ENCODE measurements at regions not wholly inside any gene's neighbourhood (a gene's known extent, or its start where the extent isn't known, plus 50 kb on each side); places are given as distances from the start of the nearest gene placed in this dataset.

GRCh38 chr11:13160806-13161205 is 116.8 kb upstream of the BMAL1 start:
- Histone ChIP-seq H3K27ac (replicated peaks) (no peak overlapping the region), H3K27me3 (ENCODE audit: insufficient read depth, poor library complexity, severe bottlenecking) (no peaks in the 10 kb centered on the region), H3K4me3 (replicated peaks; ENCODE audit: insufficient read depth, low read length) (no peak overlapping the region)
- no peak for DNase-seq (ENCODE audit: low read depth in 1 of 2, low spot score in 1 of 2)
- no peak for TF ChIP-seq POLR2AphosphoS5 (IDR thresholded peaks at IDR 0.05; ENCODE audit: low read depth)
- TF ChIP-seq CTCF (IDR thresholded peaks at IDR 0.05; ENCODE audit: insufficient read depth, low read length), result no peak

- Histone ChIP-seq H3K27ac (replicated peaks) (no peak overlapping the region), H3K27me3 (ENCODE audit: insufficient read depth, poor library complexity, severe bottlenecking) (no peaks in the 10 kb centered on the region), H3K4me3 (replicated peaks; ENCODE audit: insufficient read depth, low read length) (no peak overlapping the region)
- DNase-seq (ENCODE audit: low read depth in 1 of 2, low spot score in 1 of 2), result no peak
- TF ChIP-seq SPI1 (IDR thresholded peaks at IDR 0.05; ENCODE audit: borderline replicate concordance, low read depth), result no peak
- no peak for TF ChIP-seq CTCF (IDR thresholded peaks at IDR 0.05; ENCODE audit: insufficient read depth, low read length)
- TF ChIP-seq REST (IDR thresholded peaks at IDR 0.05; ENCODE audit: insufficient replicate concordance, low read depth), result no peak
- no peak for TF ChIP-seq GABPA (IDR thresholded peaks at IDR 0.05; ENCODE audit: low read depth)
- TF ChIP-seq POLR2AphosphoS5 (IDR thresholded peaks at IDR 0.05; ENCODE audit: low read depth), result no peak
These were observed 114.4 kb upstream of the BMAL1 start for GRCh38 chr11:13163158-13163557.

GRCh38 chr11:13166036-13166435 is 111.6 kb upstream of the BMAL1 start:
- no peak overlapping the region for H3K4me3 ChIP-seq (replicated peaks; ENCODE audit: insufficient read depth, low read length)
- TF ChIP-seq SPI1 (IDR thresholded peaks at IDR 0.05; ENCODE audit: borderline replicate concordance, low read depth) (no peak), POLR2AphosphoS5 (IDR thresholded peaks at IDR 0.05; ENCODE audit: low read depth) (no peak), CTCF (IDR thresholded peaks at IDR 0.05; ENCODE audit: insufficient read depth, low read length) (no peak), REST (IDR thresholded peaks at IDR 0.05; ENCODE audit: insufficient replicate concordance, low read depth) (no peak), GABPA (IDR thresholded peaks at IDR 0.05; ENCODE audit: low read depth) (no peak)
- H3K27ac ChIP-seq (replicated peaks), result no peak overlapping the region
- no peak for DNase-seq (ENCODE audit: low read depth in 1 of 2, low spot score in 1 of 2)
- H3K27me3 ChIP-seq (ENCODE audit: insufficient read depth, poor library complexity, severe bottlenecking), result no peaks in the 10 kb centered on the region

- no peak overlapping the region for H3K4me3 ChIP-seq (replicated peaks; ENCODE audit: insufficient read depth, low read length)
- H3K27me3 ChIP-seq (ENCODE audit: insufficient read depth, poor library complexity, severe bottlenecking), result no peaks in the 10 kb centered on the region
- DNase-seq (ENCODE audit: low read depth in 1 of 2, low spot score in 1 of 2), result no peak
- no peak overlapping the region for H3K27ac ChIP-seq (replicated peaks)
- TF ChIP-seq SPI1 (IDR thresholded peaks at IDR 0.05; ENCODE audit: borderline replicate concordance, low read depth) (no peak), REST (IDR thresholded peaks at IDR 0.05; ENCODE audit: insufficient replicate concordance, low read depth) (no peak), GABPA (IDR thresholded peaks at IDR 0.05; ENCODE audit: low read depth) (no peak), CTCF (IDR thresholded peaks at IDR 0.05; ENCODE audit: insufficient read depth, low read length) (no peak), POLR2AphosphoS5 (IDR thresholded peaks at IDR 0.05; ENCODE audit: low read depth) (no peak)
These were observed 109.3 kb upstream of the BMAL1 start for GRCh38 chr11:13168271-13168670.

Measured in HL-60 (cell line).